NB4 (cell line): ENCODE measurements at regions not wholly inside any gene's neighbourhood (a gene's known extent, or its start where the extent isn't known, plus 50 kb on each side); places are given as distances from the start of the nearest gene placed in this dataset.

Experiments used
- CTCF ChIP-seq: IDR thresholded peaks from one replicate; pipeline ENCODE4 v1.5.1; 2012; ENCODE audit warnings: low read depth, low read length
- MAX ChIP-seq: IDR thresholded peaks from 2 replicates; pipeline ENCODE4 v1.6.1; 2011; ENCODE audit warnings: low read depth, low read length
- MYC ChIP-seq: IDR thresholded peaks from 2 replicates; pipeline ENCODE4 v1.6.1; 2011; ENCODE audit warnings: low read depth, low read length
- POLR2A ChIP-seq: IDR thresholded peaks from 2 replicates; pipeline ENCODE4 v1.6.1; 2011; ENCODE audit warnings: mild to moderate bottlenecking; ENCODE audit not compliant: insufficient read length; ENCODE audit errors: extremely low read depth

DNA sequence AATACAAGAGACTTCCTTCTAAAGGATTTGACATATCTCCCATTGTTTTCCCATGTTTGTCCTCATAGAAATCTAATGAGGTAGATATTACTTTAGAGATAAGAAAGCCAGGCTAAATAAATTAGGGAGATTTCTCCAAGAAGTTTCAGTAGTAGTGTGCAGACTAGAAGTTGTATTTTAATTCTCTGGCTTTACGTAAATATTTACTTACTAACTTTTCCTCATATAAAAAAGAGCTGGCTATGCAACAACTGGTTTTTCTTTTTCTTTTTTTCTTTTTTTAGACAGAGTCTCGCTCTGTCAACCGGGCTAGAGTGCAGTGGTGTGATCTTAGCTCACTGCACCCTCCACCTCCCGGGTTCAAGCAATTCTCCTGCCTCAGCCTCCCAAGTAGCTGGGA lies 60.6 kb upstream of the ACYP2 start:
- TF ChIP-seq CTCF (no peak), POLR2A (no peak), MAX (no peak), MYC (no peak)
